ENCODE measurements at regions not wholly inside any gene's neighbourhood (a gene's known extent, or its start where the extent isn't known, plus 50 kb on each side); places are given as distances from the start of the nearest gene placed in this dataset.

GRCh38 chr13:90185734-90186133, 1161.8 kb upstream of the MIR17HG start:
- ATAC-seq (no peak), DNase-seq (ENCODE audit: low read depth in 1 of 2, low spot score in 1 of 2) (no peak), FAIRE-seq (no peak)
- H3K4me1 ChIP-seq, result no peaks in the 10 kb centered on the region
- H3K27ac ChIP-seq, result no peak overlapping the region
- TF ChIP-seq CEBPB (IDR thresholded peaks at IDR 0.05) (no peak), FOSL2 (IDR thresholded peaks at IDR 0.05) (no peak), FOSL2 (CRISPR knock-in tag; IDR thresholded peaks at IDR 0.05) (no peak), GATA3 (IDR thresholded peaks at IDR 0.05; ENCODE audit: borderline replicate concordance) (no peak), NFE2L2 (conservative IDR thresholded peaks at IDR 0.05; ENCODE audit: low read length) (no peak), POLR2AphosphoS2 (conservative IDR thresholded peaks at IDR 0.05; ENCODE audit: low read length) (no peak), BCL3 (IDR thresholded peaks at IDR 0.05) (no peak), REST (IDR thresholded peaks at IDR 0.05) (no peak), HOXB13 (CRISPR knock-in tag; IDR thresholded peaks at IDR 0.05; ENCODE audit: low read depth) (no peak), RFX5 (IDR thresholded peaks at IDR 0.05) (no peak), EP300 (IDR thresholded peaks at IDR 0.05) (no peak), TP53 (CRISPR knock-in tag; IDR thresholded peaks at IDR 0.05) (no peak), ZFP36 (IDR thresholded peaks at IDR 0.05; ENCODE audit: borderline replicate concordance, partially characterized antibody) (no peak), KDM5A (IDR thresholded peaks at IDR 0.05) (no peak), KDM1A (IDR thresholded peaks at IDR 0.05; ENCODE audit: low read depth) (no peak), EHF (CRISPR knock-in tag; IDR thresholded peaks at IDR 0.05) (no peak), CBX8 (IDR thresholded peaks at IDR 0.05) (no peak)
- ChIA-PET CTCF (no interaction called here), POLR2A (no interaction called here)
- H3K9me3 ChIP-seq, result no peaks in the 10 kb centered on the region
- no peak overlapping the region for H3K4me2 ChIP-seq
- H3K4me3 ChIP-seq, result no peak overlapping the region

- ChIA-PET CTCF (no interaction called here), POLR2A (no interaction called here)
- ATAC-seq (no peak), FAIRE-seq (no peak), DNase-seq (ENCODE audit: low read depth in 1 of 2, low spot score in 1 of 2) (no peak)
- no peaks in the 10 kb centered on the region for H3K4me1 ChIP-seq
- TF ChIP-seq RNF2 (IDR thresholded peaks at IDR 0.05; ENCODE audit: borderline replicate concordance, low read depth) (no peak), CBX2 (IDR thresholded peaks at IDR 0.05; ENCODE audit: borderline replicate concordance, low read depth) (no peak), ESRRA (IDR thresholded peaks at IDR 0.05; ENCODE audit: borderline replicate concordance, low read length) (no peak), TFCP2L1 (CRISPR knock-in tag; IDR thresholded peaks at IDR 0.05) (no peak), SMC3 (IDR thresholded peaks at IDR 0.05) (no peak), BHLHE40 (IDR thresholded peaks at IDR 0.05; ENCODE audit: low read depth, low read length) (no peak), CEBPB (IDR thresholded peaks at IDR 0.05) (no peak), ELK1 (IDR thresholded peaks at IDR 0.05; ENCODE audit: low read depth, low read length) (no peak), EP300 (IDR thresholded peaks at IDR 0.05) (no peak), FOSB (CRISPR knock-in tag; IDR thresholded peaks at IDR 0.05) (no peak), NPAS2 (CRISPR knock-in tag; IDR thresholded peaks at IDR 0.05; ENCODE audit: borderline replicate concordance) (no peak), JUNB (IDR thresholded peaks at IDR 0.05) (no peak), HOXB5 (CRISPR knock-in tag; IDR thresholded peaks at IDR 0.05) (no peak), SREBF2 (IDR thresholded peaks at IDR 0.05) (no peak)
- WGBS (ENCODE audit: missing lambda C conversion rate), result 63% methylated on average over 5 of the region's 5 CpGs
- H3K4me2 ChIP-seq, result no peak overlapping the region
- no peak overlapping the region for H3K4me3 ChIP-seq
- H3K9me3 ChIP-seq, result no peaks in the 10 kb centered on the region
- H3K27ac ChIP-seq, result no peak overlapping the region
Observed at GRCh38 chr13:90187478-90188350, 1159.8 kb upstream of the MIR17HG start.
